AG04450 (cell line): ENCODE measurements at regions not wholly inside any gene's neighbourhood (a gene's known extent, or its start where the extent isn't known, plus 50 kb on each side); places are given as distances from the start of the nearest gene placed in this dataset.
A peak's percentile ranks its signal among the peaks of the same experiment; 100 is the strongest.

Experiments
- CTCF ChIA-PET: fragments of 300-600, 350-600 bp; formaldehyde crosslinking; extraction: SDS; loops from one replicate; lab custom pipeline; 2022; ENCODE audit warnings: antibody characterized with exemption, inconsistent platforms; lab: Charles Lee
- POLR2A ChIA-PET: fragments of 350-600 bp; formaldehyde crosslinking; extraction: SDS; loops from one replicate; lab custom pipeline; 2021; ENCODE audit warnings: antibody characterized with exemption, inconsistent platforms; lab: Yijun Ruan, JAX
- DNase-seq: peaks from one replicate; pipeline ENCODE4 v3.0.0-alpha.2; 2011; ENCODE audit warnings: low read depth, low spot score
- H3K27ac ChIP-seq: one replicate; pipeline ENCODE4 v1.5.1; 2012; ENCODE audit warnings: low read depth, low read length, control low read depth
- H3K27me3 ChIP-seq: one replicate; pipeline ENCODE4 v1.6.0; 2012; ENCODE audit warnings: low read length; ENCODE audit not compliant: control insufficient read depth, insufficient read depth
- H3K4me3 ChIP-seq: 2 replicates; pipeline ENCODE4 v1.5.1; 2011; ENCODE audit warnings: mild to moderate bottlenecking, low read depth, low read length, control low read depth
- H3K9me3 ChIP-seq: 2 replicates; pipeline ENCODE4 v1.5.1; 2012; ENCODE audit warnings: low read length; ENCODE audit not compliant: control insufficient read depth, insufficient read depth
- CTCF ChIP-seq: IDR thresholded peaks from 2 replicates; pipeline ENCODE4 v1.5.1; 2011; ENCODE audit warnings: low read depth, low read length, control low read depth, inconsistent platforms

- POLR2A ChIA-PET: no interaction called here
- H3K4me3 ChIP-seq: no peak overlapping the region
- H3K27me3 ChIP-seq: no peaks in the 10 kb centered on the region
- TF ChIP-seq CTCF: no peak
- CTCF ChIA-PET: no interaction called here
- no peak for DNase-seq
- H3K27ac ChIP-seq: no peak overlapping the region
- H3K9me3 ChIP-seq: peaks cover 7% of the 10 kb centered on the region
Measured at GRCh38 chr5:130529111-130529510, 624.8 kb downstream of the CHSY3 start.

- ChIA-PET CTCF (no interaction called here), POLR2A (no interaction called here)
- Histone ChIP-seq H3K9me3 (peaks cover 7% of the 10 kb centered on the region), H3K4me3 (no peak overlapping the region), H3K27me3 (no peaks in the 10 kb centered on the region), H3K27ac (no peak overlapping the region)
- TF ChIP-seq CTCF: no peak
- no peak for DNase-seq
Measured at GRCh38 chr5:130528474-130528873, 624.2 kb downstream of the CHSY3 start.

GRCh38 chr5:130526708-130527107 lies 622.4 kb downstream of the CHSY3 start:
- no peak for TF ChIP-seq CTCF
- peaks cover 7% of the 10 kb centered on the region for H3K9me3 ChIP-seq
- CTCF ChIA-PET: no interaction called here
- H3K4me3 ChIP-seq: no peak overlapping the region
- DNase-seq: no peak
- POLR2A ChIA-PET: no interaction called here
- no peaks in the 10 kb centered on the region for H3K27me3 ChIP-seq
- H3K27ac ChIP-seq: no peak overlapping the region

- H3K27me3 ChIP-seq: no peaks in the 10 kb centered on the region
- TF ChIP-seq CTCF: no peak
- ChIA-PET CTCF (no interaction called here), POLR2A (no interaction called here)
- DNase-seq: no peak
- H3K4me3 ChIP-seq: no peak overlapping the region
- no peaks in the 10 kb centered on the region; the same call in 1 of the 2 replicates for H3K9me3 ChIP-seq
- no peak overlapping the region for H3K27ac ChIP-seq
Measured at GRCh38 chr5:130520211-130520610, 615.9 kb downstream of the CHSY3 start.

GRCh38 chr5:130514984-130515690 lies 610.9 kb downstream of the CHSY3 start:
- Histone ChIP-seq H3K27ac (no peak overlapping the region), H3K4me3 (no peak overlapping the region), H3K9me3 (no peaks in the 10 kb centered on the region), H3K27me3 (no peaks in the 10 kb centered on the region)
- POLR2A ChIA-PET: no interaction called here
- CTCF ChIA-PET: no interaction called here
- no peak for TF ChIP-seq CTCF
- peak; percentile 3 for DNase-seq
